Upper lobe of left lung (tissue), 6 donors: ENCODE measurements at regions not wholly inside any gene's neighbourhood (a gene's known extent, or its start where the extent isn't known, plus 50 kb on each side); places are given as distances from the start of the nearest gene placed in this dataset.

Experiments used
- ATAC-seq, 2 donors: fragments of 200-7000 bp; cut with Tn5 transposase; one replicate each; pipeline ENCODE4 v1.9.1; 2022; ENCODE audit warnings: mild to moderate bottlenecking in 2 of 2, moderate library complexity in 2 of 2; ENCODE audit not compliant: low FRiP score in 2 of 2
- DNase-seq, 2 donors: peaks; one replicate each; pipeline ENCODE4 v3.0.0-alpha.2; 2019 to 2020
- H3K27ac ChIP-seq, 4 donors: fragments of 200-600 bp; sonication (generic); one replicate each; pipeline ENCODE4 v1.5.1; 2016 to 2019
- H3K27me3 ChIP-seq, 4 donors: fragments of 200-600 bp; sonication (generic); one replicate each; pipeline ENCODE4 v1.5.1; 2017 to 2019
- H3K36me3 ChIP-seq, 4 donors: fragments of 200-600 bp; sonication (generic); one replicate each; pipeline ENCODE4 v1.5.1; 2016 to 2019
- H3K4me1 ChIP-seq, 4 donors: fragments of 200-600 bp; sonication (generic); one replicate each; pipeline ENCODE4 v1.5.1; 2018 to 2019
- H3K4me3 ChIP-seq, 4 donors: fragments of 200-600 bp; sonication (generic); one replicate each; pipeline ENCODE4 v1.5.1; 2017 to 2019; ENCODE audit warnings: mild to moderate bottlenecking in 2 of 4, moderate library complexity in 1 of 4
- H3K9me3 ChIP-seq, 4 donors: fragments of 200-600 bp; sonication (generic); one replicate each; pipeline ENCODE4 v1.5.1; 2018 to 2019
- EP300 ChIP-seq, 4 donors: sonication (generic); formaldehyde crosslinking; IDR thresholded peaks; one replicate each; pipeline ENCODE4 v1.5.1; 2017; ENCODE audit warnings: antibody characterized with exemption in 4 of 4, control low read depth in 2 of 4
- POLR2A ChIP-seq, 4 donors: fragments of 450-650 bp; IDR thresholded peaks; one replicate each; pipeline ENCODE4 v1.5.1; 2016 to 2017; ENCODE audit warnings: antibody characterized with exemption in 4 of 4, mild to moderate bottlenecking in 2 of 4
- POLR2AphosphoS5 ChIP-seq, 2 donors: sonication (generic); formaldehyde crosslinking; IDR thresholded peaks; one replicate each; pipeline ENCODE4 v1.5.1; 2017; ENCODE audit warnings: antibody characterized with exemption in 2 of 2
- WGBS, 2 donors: methylation state at CpG; one replicate each; pipeline ENCODE4 v1.1.5; 2017 to 2018; 5-methylcytosine and 5-hydroxymethylcytosine counted together
- TF ChIP-seq, protein P1 (sequence below), 6 experiments: fragments of 450-650 bp in 4 of 6; fragments of 200-600 bp in 2 of 6; sonication (generic) in 2 of 6; IDR thresholded peaks; one replicate each; pipeline ENCODE4 v1.5.1; 2016 to 2019; ENCODE audit warnings: antibody characterized with exemption in 6 of 6
- donor health status: DM: no; HTN: no; CAD: no; lungs with moderate emphysema.
- donor health status: DM: no; HTN: yes; CAD: no; lungs with severe emphysema.

DNA sequence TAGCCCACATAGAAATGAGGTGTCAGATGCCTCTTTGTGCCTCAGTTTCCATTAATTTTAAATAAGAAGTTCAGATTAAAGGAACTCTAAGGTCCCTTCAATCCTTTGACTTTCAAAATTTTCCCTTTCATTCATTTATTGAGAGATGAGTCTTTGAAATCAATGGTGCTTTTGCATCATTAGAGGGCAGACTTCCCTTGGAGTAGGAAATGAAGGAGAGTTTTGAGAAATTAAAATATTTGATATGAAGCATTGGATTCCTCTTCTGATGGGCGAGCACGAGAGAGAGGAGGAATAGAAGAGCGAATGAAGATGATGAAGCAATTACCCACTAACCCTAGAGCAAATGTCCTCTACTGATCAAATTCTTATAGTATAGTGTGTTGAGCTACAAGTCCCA is 105.7 kb downstream of the EDN1 start:
- TF ChIP-seq POLR2A (IDR thresholded peaks at IDR 0.05) (no peak), EP300 (IDR thresholded peaks at IDR 0.05) (no peak), POLR2AphosphoS5 (IDR thresholded peaks at IDR 0.05) (no peak)
- TF ChIP-seq, protein P1, sequence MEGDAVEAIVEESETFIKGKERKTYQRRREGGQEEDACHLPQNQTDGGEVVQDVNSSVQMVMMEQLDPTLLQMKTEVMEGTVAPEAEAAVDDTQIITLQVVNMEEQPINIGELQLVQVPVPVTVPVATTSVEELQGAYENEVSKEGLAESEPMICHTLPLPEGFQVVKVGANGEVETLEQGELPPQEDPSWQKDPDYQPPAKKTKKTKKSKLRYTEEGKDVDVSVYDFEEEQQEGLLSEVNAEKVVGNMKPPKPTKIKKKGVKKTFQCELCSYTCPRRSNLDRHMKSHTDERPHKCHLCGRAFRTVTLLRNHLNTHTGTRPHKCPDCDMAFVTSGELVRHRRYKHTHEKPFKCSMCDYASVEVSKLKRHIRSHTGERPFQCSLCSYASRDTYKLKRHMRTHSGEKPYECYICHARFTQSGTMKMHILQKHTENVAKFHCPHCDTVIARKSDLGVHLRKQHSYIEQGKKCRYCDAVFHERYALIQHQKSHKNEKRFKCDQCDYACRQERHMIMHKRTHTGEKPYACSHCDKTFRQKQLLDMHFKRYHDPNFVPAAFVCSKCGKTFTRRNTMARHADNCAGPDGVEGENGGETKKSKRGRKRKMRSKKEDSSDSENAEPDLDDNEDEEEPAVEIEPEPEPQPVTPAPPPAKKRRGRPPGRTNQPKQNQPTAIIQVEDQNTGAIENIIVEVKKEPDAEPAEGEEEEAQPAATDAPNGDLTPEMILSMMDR (IDR thresholded peaks at IDR 0.05): no peak
- no peak for DNase-seq
- Histone ChIP-seq H3K36me3 (no peaks in the 10 kb centered on the region), H3K27me3 (no peaks in the 10 kb centered on the region), H3K9me3 (no peaks in the 10 kb centered on the region), H3K27ac (no peak overlapping the region), H3K4me1 (no peaks in the 10 kb centered on the region), H3K4me3 (no peak overlapping the region)
- 82 to 83% methylated on average over 3 of the region's 3 CpGs for WGBS, 2 donors
- no peak for ATAC-seq

DNA sequence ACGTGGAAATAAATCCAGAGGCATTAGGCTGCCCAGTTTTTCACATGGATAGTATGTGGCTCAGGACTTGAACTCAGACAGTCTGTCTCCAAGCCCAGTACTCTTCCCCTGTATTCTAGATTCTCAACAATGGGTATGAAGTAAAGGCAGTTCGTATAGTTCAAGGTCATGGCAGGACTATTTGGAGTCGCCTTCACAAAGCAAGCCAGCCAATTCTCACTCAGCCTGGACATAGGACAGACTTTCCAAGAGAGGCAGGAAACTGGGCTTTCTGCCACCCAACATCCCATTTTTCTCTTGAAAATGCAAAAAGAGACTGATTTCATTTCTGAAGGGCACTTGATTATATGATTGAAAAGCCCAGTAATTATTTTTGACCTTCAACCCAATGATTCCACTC is 111.0 kb downstream of the EDN1 start:
- TF ChIP-seq EP300 (IDR thresholded peaks at IDR 0.05) (no peak), POLR2A (IDR thresholded peaks at IDR 0.05) (no peak), POLR2AphosphoS5 (IDR thresholded peaks at IDR 0.05) (no peak)
- TF ChIP-seq, protein P1 (IDR thresholded peaks at IDR 0.05): no peak
- H3K36me3 ChIP-seq: no peaks in the 10 kb centered on the region
- H3K27ac ChIP-seq: no peak overlapping the region
- H3K9me3 ChIP-seq: no peaks in the 10 kb centered on the region
- no peak overlapping the region for H3K4me3 ChIP-seq
- peaks cover 0 to 6% (median 0%) of the 10 kb centered on the region in 4 donors for H3K4me1 ChIP-seq
- DNase-seq: no peak
- 72 to 74% methylated on average over 3 of the region's 3 CpGs for WGBS, 2 donors
- H3K27me3 ChIP-seq: no peaks in the 10 kb centered on the region
- no peak for ATAC-seq

DNA sequence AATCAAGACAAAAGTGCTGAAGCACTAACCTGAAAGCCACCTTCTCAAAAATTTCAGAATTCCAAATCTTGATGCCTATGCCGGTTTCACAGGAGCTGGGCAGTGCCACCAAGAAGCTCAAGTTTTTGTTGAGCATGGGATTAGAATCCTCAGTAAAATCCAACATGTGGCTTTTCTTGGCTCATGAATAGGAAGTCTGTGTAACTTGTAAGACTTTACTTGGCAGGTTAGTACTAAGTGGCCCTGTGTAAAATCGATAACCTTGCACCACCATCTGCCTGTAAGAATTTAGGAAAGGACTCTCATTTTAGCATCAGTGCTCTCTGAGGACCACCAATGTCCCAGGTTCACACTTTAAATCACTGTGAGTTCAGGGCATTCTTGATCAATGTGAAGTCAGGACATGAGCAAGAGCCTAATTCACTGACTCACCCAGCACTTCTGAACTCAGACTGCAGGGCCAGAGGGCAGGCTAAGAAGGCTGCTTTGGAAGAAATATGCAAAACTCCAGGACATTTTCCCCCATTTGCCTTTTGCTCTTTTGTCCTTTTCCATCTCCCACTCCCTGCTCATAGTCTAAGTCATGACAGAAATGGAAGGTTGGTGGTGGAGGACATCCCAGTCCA is 113.2 kb downstream of the EDN1 start:
- Histone ChIP-seq H3K4me3 (no peak overlapping the region), H3K27me3 (no peaks in the 10 kb centered on the region), H3K36me3 (no peaks in the 10 kb centered on the region), H3K9me3 (no peaks in the 10 kb centered on the region), H3K4me1 (peaks cover 0 to 6% (median 0%) of the 10 kb centered on the region in 4 donors), H3K27ac (peak overlapping the region in 1 of 4 donors; percentile 57)
- ATAC-seq: peak in 1 of 2 donors; percentile 56
- TF ChIP-seq, protein P1 (IDR thresholded peaks at IDR 0.05): no peak
- TF ChIP-seq POLR2AphosphoS5 (IDR thresholded peaks at IDR 0.05): no peak
- no peak for TF ChIP-seq POLR2A (IDR thresholded peaks at IDR 0.05)
- no peak for TF ChIP-seq EP300 (IDR thresholded peaks at IDR 0.05)
- 84 to 89% methylated on average over 2 of the region's 2 CpGs for WGBS, 2 donors
- no peak for DNase-seq

GRCh38 chr6:12403947-12404647 is 113.9 kb downstream of the EDN1 start:
- peaks cover 0 to 6% (median 0%) of the 10 kb centered on the region in 4 donors for H3K4me1 ChIP-seq
- DNase-seq: peak in 1 of 2 donors; percentile 1
- no peaks in the 10 kb centered on the region for H3K36me3 ChIP-seq
- no peaks in the 10 kb centered on the region for H3K27me3 ChIP-seq
- ATAC-seq: no peak
- WGBS, 2 donors: 85 to 88% methylated on average over 5 to 6 of the region's 6 CpGs
- peak overlapping the region in 1 of 4 donors; percentile 57 for H3K27ac ChIP-seq
- no peaks in the 10 kb centered on the region for H3K9me3 ChIP-seq
- no peak overlapping the region for H3K4me3 ChIP-seq
- TF ChIP-seq, protein P1 (IDR thresholded peaks at IDR 0.05): no peak
- TF ChIP-seq POLR2A (IDR thresholded peaks at IDR 0.05) (no peak), POLR2AphosphoS5 (IDR thresholded peaks at IDR 0.05) (no peak), EP300 (IDR thresholded peaks at IDR 0.05) (no peak)
